Neural cell (in vitro differentiated cells): ENCODE measurements at regions not wholly inside any gene's neighbourhood (a gene's known extent, or its start where the extent isn't known, plus 50 kb on each side); places are given as distances from the start of the nearest gene placed in this dataset.

Experiments
- EP300 ChIP-seq: fragments of 450-650 bp; conservative IDR thresholded peaks from 2 replicates; pipeline ENCODE4 v1.6.1; 2014; ENCODE audit warnings: antibody characterized with exemption, mild to moderate bottlenecking, moderate library complexity; ENCODE audit not compliant: poor library complexity, severe bottlenecking
- POLR2AphosphoS5 ChIP-seq: IDR thresholded peaks from 2 replicates; pipeline ENCODE4 v1.6.1; 2012

DNA sequence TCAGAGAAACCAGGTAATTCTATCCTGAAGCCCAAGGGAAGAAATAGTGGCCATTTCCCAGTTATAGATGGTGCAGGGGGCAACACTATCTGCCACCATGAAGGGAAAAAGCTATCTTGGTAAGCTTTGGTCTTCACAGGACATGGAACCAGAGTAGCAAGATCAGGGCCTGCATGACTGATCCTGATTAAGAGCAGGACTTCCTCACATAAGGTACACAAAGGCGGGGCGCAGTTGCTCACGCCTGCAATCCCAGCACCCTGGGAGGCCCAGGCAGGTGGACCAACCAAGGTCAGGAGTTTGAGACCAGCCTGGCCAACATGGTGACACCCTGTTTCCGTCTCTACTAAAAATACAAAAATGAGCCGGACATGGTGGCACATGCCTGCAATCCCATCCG, 148.4 kb upstream of the USP9X start:
- TF ChIP-seq POLR2AphosphoS5 (no peak), EP300 (no peak)
